ENCODE measurements at regions not wholly inside any gene's neighbourhood (a gene's known extent, or its start where the extent isn't known, plus 50 kb on each side); places are given as distances from the start of the nearest gene placed in this dataset.

GRCh38 chr2:41502752-41503151, 545.1 kb upstream of the PKDCC start:
- no peak overlapping the region for H3K9ac ChIP-seq (ENCODE audit: low read length)
- no peaks in the 10 kb centered on the region for H3K27me3 ChIP-seq (ENCODE audit: control insufficient read depth, insufficient read depth, low read length)
- H3K4me1 ChIP-seq (ENCODE audit: control insufficient read depth, insufficient read depth, low read length), result no peaks in the 10 kb centered on the region
- no peak overlapping the region for H3K27ac ChIP-seq (ENCODE audit: low read depth, low read length)
- no peak overlapping the region for H3K4me3 ChIP-seq (ENCODE audit: low read length)
- H3K36me3 ChIP-seq (ENCODE audit: control insufficient read depth, insufficient read depth, low read length), result no peaks in the 10 kb centered on the region

GRCh38 chr2:41504532-41504931, 543.3 kb upstream of the PKDCC start:
- H3K4me3 ChIP-seq (ENCODE audit: low read length), result no peak overlapping the region
- H3K9ac ChIP-seq (ENCODE audit: low read length), result no peak overlapping the region
- no peak overlapping the region for H3K27ac ChIP-seq (ENCODE audit: low read depth, low read length)
- no peaks in the 10 kb centered on the region for H3K36me3 ChIP-seq (ENCODE audit: control insufficient read depth, insufficient read depth, low read length)
- H3K4me1 ChIP-seq (ENCODE audit: control insufficient read depth, insufficient read depth, low read length), result no peaks in the 10 kb centered on the region
- H3K27me3 ChIP-seq (ENCODE audit: control insufficient read depth, insufficient read depth, low read length), result no peaks in the 10 kb centered on the region

- no peak overlapping the region for H3K9ac ChIP-seq (ENCODE audit: low read length)
- no peak overlapping the region for H3K4me3 ChIP-seq (ENCODE audit: low read length)
- H3K27ac ChIP-seq (ENCODE audit: low read depth, low read length), result no peak overlapping the region
These were observed 537.7 kb upstream of the PKDCC start for GRCh38 chr2:41510108-41510507.

GRCh38 chr2:41521211-41521610, 526.6 kb upstream of the PKDCC start:
- H3K27ac ChIP-seq (ENCODE audit: low read depth, low read length), result no peak overlapping the region
- no peak overlapping the region for H3K9ac ChIP-seq (ENCODE audit: low read length)
- no peaks in the 10 kb centered on the region for H3K4me1 ChIP-seq (ENCODE audit: control insufficient read depth, insufficient read depth, low read length)
- H3K4me3 ChIP-seq (ENCODE audit: low read length), result no peak overlapping the region
- H3K27me3 ChIP-seq (ENCODE audit: control insufficient read depth, insufficient read depth, low read length), result no peaks in the 10 kb centered on the region
- H3K36me3 ChIP-seq (ENCODE audit: control insufficient read depth, insufficient read depth, low read length), result no peaks in the 10 kb centered on the region

More at GRCh38 chr2:41510108-41510507, 537.7 kb upstream of the PKDCC start:
- Histone ChIP-seq H3K27me3 (ENCODE audit: control insufficient read depth, insufficient read depth, low read length) (no peaks in the 10 kb centered on the region), H3K36me3 (ENCODE audit: control insufficient read depth, insufficient read depth, low read length) (no peaks in the 10 kb centered on the region), H3K4me1 (ENCODE audit: control insufficient read depth, insufficient read depth, low read length) (no peaks in the 10 kb centered on the region)

- Histone ChIP-seq H3K4me1 (ENCODE audit: control insufficient read depth, insufficient read depth, low read length) (no peaks in the 10 kb centered on the region), H3K36me3 (ENCODE audit: control insufficient read depth, insufficient read depth, low read length) (no peaks in the 10 kb centered on the region), H3K27me3 (ENCODE audit: control insufficient read depth, insufficient read depth, low read length) (no peaks in the 10 kb centered on the region), H3K4me3 (ENCODE audit: low read length) (no peak overlapping the region), H3K9ac (ENCODE audit: low read length) (no peak overlapping the region), H3K27ac (ENCODE audit: low read depth, low read length) (no peak overlapping the region)
These were observed 520.1 kb upstream of the PKDCC start for GRCh38 chr2:41527525-41528323.

- H3K9ac ChIP-seq (ENCODE audit: low read length), result no peak overlapping the region
- H3K27me3 ChIP-seq (ENCODE audit: control insufficient read depth, insufficient read depth, low read length), result no peaks in the 10 kb centered on the region
- H3K4me1 ChIP-seq (ENCODE audit: control insufficient read depth, insufficient read depth, low read length), result peaks cover 4% of the 10 kb centered on the region
- H3K27ac ChIP-seq (ENCODE audit: low read depth, low read length), result no peak overlapping the region
- H3K4me3 ChIP-seq (ENCODE audit: low read length), result no peak overlapping the region
- no peaks in the 10 kb centered on the region for H3K36me3 ChIP-seq (ENCODE audit: control insufficient read depth, insufficient read depth, low read length)
These were observed 512.2 kb upstream of the PKDCC start for GRCh38 chr2:41535575-41535974.

- H3K9ac ChIP-seq (ENCODE audit: low read length), result no peak overlapping the region
- H3K36me3 ChIP-seq (ENCODE audit: control insufficient read depth, insufficient read depth, low read length), result no peaks in the 10 kb centered on the region
- peaks cover 7% of the 10 kb centered on the region for H3K4me1 ChIP-seq (ENCODE audit: control insufficient read depth, insufficient read depth, low read length)
- H3K4me3 ChIP-seq (ENCODE audit: low read length), result no peak overlapping the region
- no peaks in the 10 kb centered on the region for H3K27me3 ChIP-seq (ENCODE audit: control insufficient read depth, insufficient read depth, low read length)
- peak overlapping the region; percentile 72 for H3K27ac ChIP-seq (ENCODE audit: low read depth, low read length)
These were observed 507.4 kb upstream of the PKDCC start for GRCh38 chr2:41540272-41540998.

- H3K27ac ChIP-seq (ENCODE audit: low read depth, low read length), result no peak overlapping the region
- no peaks in the 10 kb centered on the region for H3K27me3 ChIP-seq (ENCODE audit: control insufficient read depth, insufficient read depth, low read length)
- H3K4me3 ChIP-seq (ENCODE audit: low read length), result no peak overlapping the region
- H3K4me1 ChIP-seq (ENCODE audit: control insufficient read depth, insufficient read depth, low read length), result peaks cover 7% of the 10 kb centered on the region
- H3K9ac ChIP-seq (ENCODE audit: low read length), result no peak overlapping the region
- H3K36me3 ChIP-seq (ENCODE audit: control insufficient read depth, insufficient read depth, low read length), result no peaks in the 10 kb centered on the region
These were observed 504.1 kb upstream of the PKDCC start for GRCh38 chr2:41543726-41544125.

GRCh38 chr2:41544709-41545108, 503.1 kb upstream of the PKDCC start:
- H3K36me3 ChIP-seq (ENCODE audit: control insufficient read depth, insufficient read depth, low read length), result no peaks in the 10 kb centered on the region

GRCh38 chr2:41546031-41546430, 501.8 kb upstream of the PKDCC start:
- H3K4me3 ChIP-seq (ENCODE audit: low read length), result no peak overlapping the region
- peaks cover 1% of the 10 kb centered on the region for H3K4me1 ChIP-seq (ENCODE audit: control insufficient read depth, insufficient read depth, low read length)
- no peak overlapping the region for H3K27ac ChIP-seq (ENCODE audit: low read depth, low read length)
- H3K27me3 ChIP-seq (ENCODE audit: control insufficient read depth, insufficient read depth, low read length), result no peaks in the 10 kb centered on the region
- no peaks in the 10 kb centered on the region for H3K36me3 ChIP-seq (ENCODE audit: control insufficient read depth, insufficient read depth, low read length)
- no peak overlapping the region for H3K9ac ChIP-seq (ENCODE audit: low read length)

More at GRCh38 chr2:41544709-41545108, 503.1 kb upstream of the PKDCC start:
- Histone ChIP-seq H3K4me3 (ENCODE audit: low read length) (no peak overlapping the region), H3K9ac (ENCODE audit: low read length) (no peak overlapping the region), H3K4me1 (ENCODE audit: control insufficient read depth, insufficient read depth, low read length) (peaks cover 7% of the 10 kb centered on the region), H3K27me3 (ENCODE audit: control insufficient read depth, insufficient read depth, low read length) (no peaks in the 10 kb centered on the region), H3K27ac (ENCODE audit: low read depth, low read length) (no peak overlapping the region)

GRCh38 chr2:41568648-41569047, 479.2 kb upstream of the PKDCC start:
- Histone ChIP-seq H3K27ac (ENCODE audit: low read depth, low read length) (no peak overlapping the region), H3K27me3 (ENCODE audit: control insufficient read depth, insufficient read depth, low read length) (no peaks in the 10 kb centered on the region), H3K36me3 (ENCODE audit: control insufficient read depth, insufficient read depth, low read length) (no peaks in the 10 kb centered on the region), H3K9ac (ENCODE audit: low read length) (no peak overlapping the region), H3K4me3 (ENCODE audit: low read length) (no peak overlapping the region), H3K4me1 (ENCODE audit: control insufficient read depth, insufficient read depth, low read length) (no peaks in the 10 kb centered on the region)

- Histone ChIP-seq H3K4me3 (ENCODE audit: low read length) (no peak overlapping the region), H3K36me3 (ENCODE audit: control insufficient read depth, insufficient read depth, low read length) (no peaks in the 10 kb centered on the region), H3K9ac (ENCODE audit: low read length) (no peak overlapping the region), H3K4me1 (ENCODE audit: control insufficient read depth, insufficient read depth, low read length) (no peaks in the 10 kb centered on the region), H3K27ac (ENCODE audit: low read depth, low read length) (no peak overlapping the region), H3K27me3 (ENCODE audit: control insufficient read depth, insufficient read depth, low read length) (no peaks in the 10 kb centered on the region)
These were observed 475.7 kb upstream of the PKDCC start for GRCh38 chr2:41572154-41572553.

GRCh38 chr2:41576423-41576822, 471.4 kb upstream of the PKDCC start:
- H3K36me3 ChIP-seq (ENCODE audit: control insufficient read depth, insufficient read depth, low read length), result no peaks in the 10 kb centered on the region
- no peak overlapping the region for H3K27ac ChIP-seq (ENCODE audit: low read depth, low read length)
- H3K27me3 ChIP-seq (ENCODE audit: control insufficient read depth, insufficient read depth, low read length), result no peaks in the 10 kb centered on the region
- H3K4me3 ChIP-seq (ENCODE audit: low read length), result no peak overlapping the region
- H3K4me1 ChIP-seq (ENCODE audit: control insufficient read depth, insufficient read depth, low read length), result no peaks in the 10 kb centered on the region
- no peak overlapping the region for H3K9ac ChIP-seq (ENCODE audit: low read length)

Data from rectal smooth muscle tissue (tissue), 1 donor.